HG02623 (cell line): ENCODE measurements at regions not wholly inside any gene's neighbourhood (a gene's known extent, or its start where the extent isn't known, plus 50 kb on each side); places are given as distances from the start of the nearest gene placed in this dataset.

ENCODE experiments used
- ATAC-seq: cut with Tn5 transposase; IDR thresholded peaks from one replicate; pipeline ENCODE4 v1.9.1; 2021; ENCODE audit warnings: moderate library complexity; ENCODE audit not compliant: unreplicated experiment

DNA sequence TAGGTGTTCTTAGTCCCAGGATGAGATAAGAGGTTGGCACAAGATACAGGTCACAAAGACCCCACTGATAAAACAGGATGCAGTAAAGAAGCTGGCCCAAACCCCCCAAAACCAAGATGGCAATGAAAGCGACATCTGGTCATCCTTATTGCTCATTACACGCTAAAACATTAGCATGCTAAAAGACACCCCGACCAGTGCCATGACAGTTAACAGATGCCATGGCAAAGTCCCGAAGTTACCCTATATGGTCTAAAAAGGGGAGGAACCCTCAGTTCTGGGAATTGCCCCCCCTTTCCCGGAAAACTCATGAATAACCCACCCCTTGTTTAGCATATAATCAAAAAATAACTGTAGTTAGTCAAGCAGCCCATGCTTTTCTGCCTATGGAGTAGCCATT is 251.1 kb downstream of the SLC4A3 start:
- no peak for ATAC-seq

DNA sequence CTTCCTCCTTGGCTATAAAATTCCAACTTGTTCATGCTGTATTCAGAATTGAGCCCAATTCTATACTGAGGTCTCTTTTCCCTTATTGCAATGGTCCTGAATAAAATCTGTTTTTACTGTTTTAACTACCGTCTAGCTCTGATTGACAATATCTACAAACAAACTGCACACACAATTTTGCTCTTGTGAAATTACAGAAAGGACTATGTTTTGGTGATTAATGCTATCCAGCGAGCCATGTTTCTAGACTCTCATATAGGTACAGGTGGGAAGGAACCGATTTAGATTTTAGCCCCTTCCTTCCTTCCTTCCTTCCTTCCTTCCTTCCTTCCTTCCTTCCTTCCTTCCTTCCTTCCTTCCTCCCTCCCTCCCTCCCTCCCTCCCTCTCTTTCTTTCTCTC is 254.4 kb downstream of the SLC4A3 start:
- no peak for ATAC-seq

DNA sequence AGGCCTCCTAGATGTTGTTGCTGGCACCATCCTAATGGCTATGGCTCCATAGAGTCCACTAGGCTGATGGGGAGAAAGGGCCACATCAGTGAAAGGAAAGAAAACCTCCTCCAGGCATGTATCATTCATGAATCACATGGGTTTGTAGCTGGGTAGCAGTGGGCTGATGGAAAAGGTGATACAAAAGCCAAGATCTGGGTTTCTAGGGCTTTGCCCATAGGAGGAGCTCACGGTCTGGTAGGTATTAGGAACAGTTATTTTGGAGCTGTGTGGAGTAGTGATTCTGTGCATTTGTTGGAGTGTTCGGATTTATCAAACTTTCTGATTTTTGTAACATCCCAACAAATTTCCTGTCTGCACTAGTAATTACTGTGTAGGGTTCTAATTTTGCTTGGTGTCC is 259.2 kb downstream of the SLC4A3 start:
- ATAC-seq, result no peak

DNA sequence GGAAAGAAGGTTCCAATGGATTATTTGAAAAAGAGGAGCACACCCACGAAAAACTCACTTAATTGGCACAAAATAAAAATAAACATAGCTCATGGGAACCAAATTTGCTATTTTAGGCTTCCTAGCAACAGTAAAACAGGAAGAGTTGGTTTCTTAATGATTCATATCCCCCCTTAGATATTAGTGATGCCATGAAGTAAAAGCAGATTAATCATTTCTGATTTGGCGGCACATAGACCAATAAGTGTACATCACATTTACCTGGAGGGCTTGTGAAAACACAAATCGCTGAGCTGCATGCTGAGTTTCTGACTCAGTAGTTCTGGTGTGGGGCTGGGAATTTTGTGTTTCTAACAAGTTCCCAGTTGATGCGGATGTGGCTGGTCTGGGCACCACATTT is 260.4 kb downstream of the SLC4A3 start:
- no peak for ATAC-seq

DNA sequence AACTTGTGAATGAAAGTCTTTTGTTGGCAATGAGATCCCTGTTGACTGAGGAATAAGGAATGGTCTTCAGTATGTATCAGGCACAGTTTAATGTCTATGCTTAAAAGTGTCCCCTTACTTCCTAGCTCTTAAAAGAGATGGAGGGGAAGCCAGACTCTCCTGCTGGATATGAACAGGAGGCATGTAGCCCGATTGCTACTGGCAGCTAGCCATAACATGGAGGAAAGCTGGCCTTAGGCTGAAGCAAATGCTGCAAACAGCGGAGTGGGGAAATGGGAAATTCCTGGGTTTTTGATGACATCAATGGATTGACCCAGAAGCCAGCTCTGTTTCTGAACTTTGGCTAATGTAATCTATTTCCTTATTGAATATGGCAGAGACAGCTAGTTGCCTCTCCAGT is 266.1 kb downstream of the SLC4A3 start:
- ATAC-seq, result no peak

DNA sequence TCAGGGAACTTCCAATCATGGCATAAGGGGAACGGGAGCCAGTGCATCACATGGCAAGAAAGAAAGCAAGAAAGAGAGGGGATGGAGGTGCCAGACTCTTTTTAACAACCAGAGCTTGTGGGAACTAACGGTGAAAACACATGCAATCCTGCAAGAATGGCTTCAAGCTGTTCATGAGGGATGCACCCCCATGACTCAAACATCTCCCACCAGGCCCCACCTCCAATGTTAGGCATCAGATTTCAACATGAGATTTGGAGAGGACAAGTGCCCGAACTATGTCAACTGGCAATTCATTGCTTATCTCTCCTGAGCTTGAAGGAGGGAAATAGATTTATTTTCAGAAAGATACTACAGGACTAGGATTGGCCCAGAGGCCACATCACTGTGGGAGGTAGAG is 270.0 kb downstream of the SLC4A3 start:
- ATAC-seq, result no peak

DNA sequence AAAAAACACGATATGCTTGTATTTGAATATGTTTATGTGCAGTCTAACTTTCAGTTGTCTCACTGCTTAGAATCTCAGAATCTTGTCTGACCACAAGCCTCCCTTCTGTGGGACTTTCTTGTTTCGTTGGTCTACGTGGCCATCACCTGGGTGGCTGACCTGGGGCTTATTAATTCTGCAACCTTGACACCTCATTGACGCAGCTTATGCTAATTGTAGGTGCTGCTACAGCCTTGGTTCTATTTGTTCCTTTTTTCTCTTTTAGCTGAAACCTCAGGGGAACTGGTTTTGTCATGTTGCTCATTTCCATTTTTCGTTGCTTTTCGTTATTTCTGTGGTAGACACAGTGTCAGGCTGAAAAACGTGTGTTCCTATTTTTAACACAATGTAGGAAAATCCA is 273.7 kb downstream of the SLC4A3 start:
- ATAC-seq, result no peak

DNA sequence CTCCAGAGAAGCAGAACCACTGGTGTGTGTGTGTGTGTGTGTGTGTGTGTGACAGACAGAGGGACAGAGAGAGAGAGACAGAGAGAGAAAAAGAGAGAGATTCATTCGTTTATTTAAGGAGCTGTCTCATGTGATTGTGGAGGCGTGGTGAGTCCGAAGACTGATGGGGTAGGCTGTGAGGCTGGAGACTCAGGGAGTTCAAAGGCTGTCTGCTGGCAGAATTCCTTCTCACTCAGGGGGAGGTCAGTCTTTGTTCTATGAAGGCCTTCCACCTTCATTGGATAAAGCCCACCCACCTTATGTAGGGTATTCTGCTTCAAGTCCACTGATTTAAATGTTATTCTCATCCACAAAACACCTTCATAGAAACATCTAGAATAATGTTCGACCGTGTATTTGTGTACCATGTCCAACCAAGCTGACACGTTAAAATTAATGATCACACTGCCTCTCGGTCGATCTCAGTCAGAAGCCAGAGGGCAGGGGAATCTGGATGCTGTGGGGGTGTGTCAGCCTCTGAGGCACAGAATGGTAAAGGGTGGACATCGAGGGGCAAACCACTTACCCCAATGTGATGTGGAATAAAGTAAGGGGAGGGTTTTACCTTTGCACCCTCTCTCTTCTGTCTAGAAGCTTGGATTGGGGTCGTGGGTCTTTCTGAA is 275.6 kb downstream of the SLC4A3 start:
- no peak for ATAC-seq

DNA sequence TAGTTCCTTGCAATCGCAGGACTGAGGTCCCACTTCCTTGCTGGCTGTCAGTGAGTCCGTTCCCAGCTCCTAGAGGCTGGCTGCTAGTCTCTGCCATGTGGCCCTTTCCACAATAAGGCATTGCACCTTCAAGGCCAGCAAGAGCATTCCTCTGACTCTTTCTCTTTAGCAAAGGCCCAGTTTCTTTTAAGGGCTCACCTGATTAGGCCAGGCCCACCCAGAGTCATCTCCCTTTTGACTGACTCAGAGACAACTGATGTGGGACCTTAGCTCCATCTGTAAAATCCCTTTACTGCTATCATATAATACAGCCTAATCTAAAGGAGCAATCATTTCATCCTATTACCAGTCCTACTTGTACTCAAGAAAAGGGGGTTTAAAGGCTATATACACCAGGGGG is 278.2 kb downstream of the SLC4A3 start:
- no peak for ATAC-seq

DNA sequence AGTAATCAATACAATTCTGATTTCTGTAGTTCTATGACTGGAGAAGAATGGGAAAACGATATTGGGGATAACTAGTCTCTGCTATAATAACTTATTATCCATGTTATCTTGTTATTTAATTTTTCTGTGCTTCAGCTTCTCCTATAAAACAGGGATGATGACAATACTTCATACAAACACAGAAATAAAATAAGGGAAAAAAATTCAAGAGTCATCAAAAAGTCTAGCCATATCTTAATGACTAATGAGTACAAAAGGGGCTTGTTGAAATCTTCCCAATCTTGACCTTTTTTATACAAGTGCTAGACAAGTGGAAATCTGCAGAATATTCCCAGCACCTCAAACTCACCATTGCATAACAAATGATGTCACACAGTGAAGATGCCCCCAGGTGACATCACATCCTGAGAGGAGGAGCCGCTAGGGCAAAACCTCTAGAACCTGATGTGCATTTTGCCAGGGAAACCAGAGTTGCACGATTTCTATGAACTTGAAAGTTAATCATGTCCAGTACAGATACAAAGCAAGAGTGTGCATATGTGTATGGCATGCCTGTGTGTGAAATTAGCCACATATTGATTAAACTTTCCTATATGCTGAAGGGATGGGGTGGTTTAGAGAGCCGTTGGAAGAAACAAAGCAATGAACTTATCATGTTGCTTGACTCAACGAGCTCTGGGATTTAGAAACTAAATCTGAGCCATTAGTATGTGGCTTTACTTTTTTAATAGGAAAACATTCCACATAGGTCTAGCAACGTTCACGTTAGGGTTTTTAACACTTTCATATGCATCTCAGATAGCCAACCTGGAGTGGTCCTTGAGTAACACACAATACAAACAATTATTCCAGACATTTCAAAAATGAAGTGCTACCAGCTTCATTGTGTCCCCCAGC is 278.9 kb downstream of the SLC4A3 start:
- ATAC-seq, result no peak

DNA sequence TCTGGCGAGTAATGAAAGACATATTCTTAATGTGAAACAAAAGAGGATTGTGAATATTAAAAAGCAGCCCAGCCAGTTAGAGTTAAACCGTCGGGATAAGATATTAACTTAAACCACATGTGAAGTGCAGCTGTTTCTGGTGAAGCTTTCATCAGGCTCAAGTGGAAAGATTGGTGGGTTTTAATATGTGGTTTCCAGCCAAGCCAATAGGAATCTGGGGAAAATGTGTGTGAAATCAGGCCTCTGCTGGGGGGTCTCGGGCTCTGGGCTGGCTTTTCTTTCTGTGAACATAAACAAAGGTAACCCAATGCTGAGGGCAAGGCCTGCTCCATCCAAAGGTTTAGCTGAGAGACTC is 279.6 kb downstream of the SLC4A3 start:
- ATAC-seq, result no peak

DNA sequence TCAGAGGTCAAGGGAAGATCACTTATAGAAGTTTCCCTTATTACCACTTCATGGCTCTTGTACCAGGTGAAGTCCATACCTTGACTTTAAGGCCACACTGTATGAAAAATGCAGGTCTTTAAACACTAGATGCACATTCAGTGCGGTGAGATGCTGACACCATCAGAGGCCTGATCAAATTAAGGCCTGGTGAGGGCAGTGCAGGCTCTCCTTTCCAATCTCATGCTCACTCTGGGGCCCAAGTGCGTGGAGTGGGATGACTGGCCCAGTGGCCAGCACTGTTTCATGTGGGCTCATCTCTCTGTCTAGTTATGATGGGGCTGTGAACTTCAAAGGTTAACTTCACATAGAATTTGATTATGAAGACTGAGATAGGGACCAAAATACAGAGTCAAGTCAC is 281.1 kb downstream of the SLC4A3 start:
- no peak for ATAC-seq

DNA sequence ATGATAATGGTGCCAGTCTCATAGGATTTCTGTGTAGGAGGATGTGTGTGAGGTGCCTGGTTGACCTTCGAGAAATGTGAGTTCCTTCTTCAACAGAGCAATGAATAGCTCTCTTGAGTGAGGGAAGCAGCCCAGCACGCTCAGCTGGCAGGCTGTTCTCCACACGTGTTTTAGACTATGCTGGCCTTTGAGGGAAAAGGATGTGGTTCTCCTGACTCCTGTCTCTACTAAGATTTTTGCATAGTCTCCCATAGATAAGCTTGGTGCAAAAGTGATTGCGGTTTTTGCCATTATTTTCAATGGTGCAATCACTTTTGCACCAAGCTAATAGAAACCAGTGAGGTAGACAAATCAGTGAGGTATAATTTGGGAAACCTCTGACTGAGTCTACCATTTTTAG is 284.1 kb downstream of the SLC4A3 start:
- no peak for ATAC-seq

DNA sequence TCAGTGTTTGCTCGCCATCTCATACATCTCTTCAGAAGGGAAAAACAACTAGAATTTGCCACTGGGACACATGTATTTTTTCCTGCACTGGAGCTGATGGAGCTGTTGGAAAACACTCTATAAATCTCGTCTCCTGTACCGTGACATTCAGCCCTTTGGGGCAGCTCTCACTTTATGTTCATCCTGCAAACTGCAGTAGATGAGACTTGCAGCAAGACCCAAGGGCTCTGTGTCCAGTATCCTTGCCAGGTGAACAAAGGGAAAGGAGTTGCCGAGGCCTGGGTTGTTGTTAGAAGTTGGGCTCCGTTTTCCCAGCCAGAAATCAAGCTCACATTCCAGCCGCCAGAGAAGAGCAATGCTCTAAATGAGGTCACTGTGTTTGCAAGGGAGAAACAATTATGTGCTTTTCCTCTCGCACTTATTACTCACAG is 285.1 kb downstream of the SLC4A3 start:
- ATAC-seq, result no peak

DNA sequence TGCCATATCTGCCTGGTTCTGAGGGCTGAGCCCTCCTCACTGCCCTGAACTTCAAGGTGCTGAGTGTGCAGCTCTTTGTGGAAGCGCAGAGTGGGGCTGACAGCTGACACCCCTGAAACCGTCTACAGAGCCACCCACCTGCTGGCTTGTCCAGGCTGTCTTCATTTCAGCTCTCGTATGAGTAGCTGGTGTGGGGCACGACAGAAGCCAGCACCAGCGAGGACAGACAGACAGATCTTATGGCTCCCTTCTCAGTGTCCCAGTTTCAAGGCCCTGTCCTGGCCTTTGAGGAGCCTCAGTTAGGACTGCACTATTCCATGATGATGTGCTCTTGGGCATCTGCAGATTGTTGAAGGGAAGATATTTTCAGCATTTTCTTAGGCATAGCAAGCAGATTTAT is 287.1 kb downstream of the SLC4A3 start:
- no peak for ATAC-seq

DNA sequence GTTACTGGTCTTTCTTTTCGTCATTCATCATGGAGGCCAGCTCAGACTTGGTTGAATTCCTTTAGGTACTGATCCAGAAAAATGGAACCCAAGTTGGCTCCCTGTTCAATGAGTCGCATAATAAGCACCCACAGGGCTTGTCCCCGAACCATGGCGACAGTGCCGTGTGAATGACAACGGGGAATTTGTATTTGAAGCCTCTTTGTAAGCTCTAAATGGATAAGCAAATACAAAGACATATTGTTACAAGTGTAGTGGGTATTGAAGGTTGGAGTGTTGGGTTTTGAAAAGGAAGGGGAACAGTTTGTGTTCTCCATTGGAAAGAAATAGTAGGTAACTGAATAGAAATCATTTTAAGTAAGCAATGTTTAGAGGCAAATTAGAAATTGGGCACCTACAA is 288.9 kb downstream of the SLC4A3 start:
- ATAC-seq, result no peak

DNA sequence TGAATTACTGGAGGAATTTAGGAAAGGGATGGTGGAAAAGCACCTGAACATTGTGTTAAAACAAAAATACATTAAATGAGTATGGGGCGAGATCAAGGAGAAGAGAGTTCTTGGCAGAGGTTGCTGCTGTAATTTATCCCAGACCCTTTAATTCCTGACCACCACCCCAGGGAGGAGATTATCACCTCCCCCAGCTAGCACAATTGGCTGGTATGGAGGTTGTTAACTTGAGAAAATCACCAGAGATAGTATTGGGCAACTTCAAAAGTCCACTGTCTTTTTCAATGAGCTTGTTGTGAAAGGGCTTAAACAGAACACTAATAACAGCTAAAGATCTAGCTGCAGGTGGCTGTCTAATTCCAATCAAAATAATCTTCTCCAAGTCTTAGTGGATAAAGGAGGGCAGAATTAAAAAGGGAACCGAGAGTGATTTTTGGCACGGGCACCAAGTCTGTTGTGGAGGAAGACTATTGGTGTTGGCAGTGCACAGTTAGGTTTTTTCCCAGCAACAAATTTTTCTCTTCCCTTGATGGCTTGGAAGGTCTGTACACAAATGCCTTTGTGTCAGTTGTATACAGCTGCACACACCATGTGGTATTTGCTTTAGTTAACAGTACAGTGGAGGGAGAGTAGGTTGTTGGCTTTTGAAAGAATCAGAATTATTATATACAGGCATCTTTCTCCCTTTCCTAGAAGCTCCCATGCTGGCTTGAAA is 289.5 kb downstream of the SLC4A3 start:
- ATAC-seq, result no peak

DNA sequence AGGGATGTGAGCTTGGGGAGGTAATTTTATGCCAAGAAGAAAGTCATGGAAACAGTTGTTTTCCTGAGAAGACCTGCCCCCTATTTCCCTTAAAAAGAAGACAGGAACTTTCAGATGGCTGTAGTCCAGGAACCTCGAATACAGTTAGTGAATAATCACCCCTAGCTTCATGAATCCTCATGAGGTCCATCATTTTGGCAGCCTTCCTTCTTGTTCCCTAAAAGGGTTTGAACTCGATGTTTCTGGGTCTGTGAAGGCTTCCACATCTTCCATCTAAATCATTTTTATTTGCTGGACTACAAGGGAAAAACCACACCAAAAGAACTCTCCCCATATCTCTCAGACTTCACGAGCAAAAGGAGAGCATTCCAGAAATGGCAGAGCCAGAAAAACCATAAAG is 290.8 kb downstream of the SLC4A3 start:
- ATAC-seq, result no peak

DNA sequence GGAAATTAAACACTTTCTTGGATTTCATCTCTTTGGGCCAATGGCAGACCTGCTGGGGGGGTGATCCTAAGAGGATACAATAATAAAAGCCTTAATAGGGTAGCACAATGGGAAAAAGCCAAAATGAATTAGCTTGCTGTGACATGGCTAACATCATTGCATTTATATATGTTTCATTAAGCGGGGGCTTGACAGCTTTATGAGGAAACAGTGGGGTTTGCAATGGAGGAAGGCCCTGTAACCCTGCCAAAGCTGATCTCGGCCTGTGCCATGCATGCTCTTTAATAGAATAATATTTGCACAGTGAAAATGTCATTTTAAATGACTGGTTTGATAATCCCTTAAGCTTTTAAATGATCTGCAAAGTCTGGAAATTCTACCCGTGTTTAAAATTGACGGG is 291.5 kb downstream of the SLC4A3 start:
- no peak for ATAC-seq

DNA sequence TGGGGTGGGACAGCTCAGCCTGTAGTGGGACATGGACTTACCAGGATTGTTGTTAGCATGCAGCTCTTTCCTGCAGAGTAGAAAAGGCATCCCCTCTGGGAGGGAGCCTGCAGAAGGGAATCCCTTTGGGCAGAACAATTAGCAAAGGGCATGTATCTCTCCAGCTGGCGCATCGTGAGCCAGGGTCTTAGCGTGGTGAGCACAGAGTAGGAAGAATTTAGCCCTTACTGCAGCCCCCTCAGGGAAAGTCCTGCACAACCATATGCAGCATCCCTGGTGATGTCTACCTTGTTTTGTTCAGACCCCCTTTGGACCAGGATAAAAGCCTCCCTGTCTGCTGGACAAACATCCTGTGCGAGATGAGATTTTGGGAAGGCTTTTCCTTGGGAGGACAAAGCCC is 292.1 kb downstream of the SLC4A3 start:
- ATAC-seq, result no peak

DNA sequence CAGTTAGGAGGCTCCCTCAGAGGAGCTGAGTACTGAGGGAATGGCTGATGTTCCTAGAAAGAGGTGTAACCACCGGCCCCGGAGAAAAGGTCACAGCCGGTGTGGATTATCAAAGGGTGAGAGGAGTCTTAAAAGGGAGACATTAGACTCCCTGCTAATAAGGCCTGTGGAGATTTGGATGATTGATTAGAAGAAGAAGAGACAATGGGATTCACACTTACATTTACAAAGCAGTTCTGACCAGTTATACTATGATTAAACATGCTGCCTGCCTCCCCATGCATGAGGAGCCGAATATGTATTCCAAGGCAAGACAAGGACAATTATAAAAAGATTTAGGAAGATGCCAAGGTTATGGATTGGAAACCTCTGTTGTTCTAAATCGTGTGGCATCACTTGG is 302.4 kb downstream of the SLC4A3 start:
- ATAC-seq, result no peak

DNA sequence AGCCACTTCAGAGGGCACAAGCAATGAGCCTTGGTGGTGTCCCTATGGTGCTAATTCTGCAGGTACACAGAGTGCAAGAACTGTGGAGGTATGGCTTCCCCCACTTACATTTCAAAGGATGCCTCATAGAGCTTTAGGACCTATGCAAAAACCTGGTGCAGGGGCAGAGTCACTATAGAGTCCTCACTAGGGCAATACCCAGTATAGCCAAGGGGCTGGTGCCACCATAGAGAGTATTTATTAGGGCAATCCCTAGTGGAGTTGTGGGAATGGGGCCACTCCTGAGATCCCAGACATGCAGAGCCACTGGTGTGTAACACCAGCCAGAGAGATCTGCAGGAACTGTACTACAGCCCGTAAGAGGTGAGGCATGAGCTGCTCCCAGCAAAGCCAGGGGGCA is 312.2 kb downstream of the SLC4A3 start:
- no peak for ATAC-seq
